C1 segment of cervical spinal cord (tissue), 14 donors: ENCODE measurements at regions not wholly inside any gene's neighbourhood (a gene's known extent, or its start where the extent isn't known, plus 50 kb on each side); places are given as distances from the start of the nearest gene placed in this dataset.
"Not testable (repeated sequence)": the region's sequence is repeated elsewhere in the genome, so short reads cannot be mapped to it uniquely, and the experiment has no call there.

ENCODE experiments used
- DNase-seq, 14 donors: peaks; one replicate each; lab custom pipeline; 2025; lab: John Stamatoyannopoulos, UW

- no peak for DNase-seq
Observed at GRCh38 chr13:31517599-31517998, 221.7 kb upstream of the RXFP2 start.

DNA sequence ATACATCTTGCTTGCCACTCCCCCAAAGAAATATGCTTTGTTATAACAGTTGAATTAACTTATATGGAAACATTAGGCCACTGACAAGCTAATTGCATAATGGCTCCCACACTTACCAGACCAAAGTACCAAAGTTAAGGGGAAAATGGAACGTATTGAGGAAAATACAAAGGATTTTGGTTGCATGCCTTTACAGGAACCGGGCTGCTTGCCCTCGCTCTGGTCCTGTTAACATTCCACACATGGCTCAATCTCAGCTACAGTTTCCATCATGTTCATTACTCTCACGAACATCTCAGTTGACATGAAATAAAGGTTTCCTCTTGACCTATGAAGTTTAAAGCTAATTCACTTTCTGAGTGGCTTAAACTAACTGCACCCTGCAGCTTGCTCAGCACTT is 220.7 kb upstream of the RXFP2 start:
- no peak for DNase-seq

DNA sequence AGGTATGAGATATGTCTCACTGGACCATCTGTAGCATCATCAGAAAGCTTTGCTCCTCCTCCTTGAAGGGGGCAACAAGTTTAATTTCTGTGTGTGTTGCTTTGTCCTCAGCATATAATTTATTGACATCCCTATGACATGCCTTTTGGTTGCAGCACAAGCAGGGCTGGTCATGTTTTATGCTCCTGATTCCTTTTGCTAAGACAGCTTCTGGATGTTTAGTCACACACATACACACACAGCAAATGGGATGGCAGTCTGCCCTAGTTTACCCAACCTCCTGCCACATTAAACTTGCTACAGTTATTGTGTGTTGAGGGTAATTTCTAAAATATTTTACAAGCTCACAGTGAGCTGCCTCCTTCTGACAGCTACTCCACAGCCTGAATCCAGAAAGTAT is 217.9 kb upstream of the RXFP2 start:
- DNase-seq = no peak

DNA sequence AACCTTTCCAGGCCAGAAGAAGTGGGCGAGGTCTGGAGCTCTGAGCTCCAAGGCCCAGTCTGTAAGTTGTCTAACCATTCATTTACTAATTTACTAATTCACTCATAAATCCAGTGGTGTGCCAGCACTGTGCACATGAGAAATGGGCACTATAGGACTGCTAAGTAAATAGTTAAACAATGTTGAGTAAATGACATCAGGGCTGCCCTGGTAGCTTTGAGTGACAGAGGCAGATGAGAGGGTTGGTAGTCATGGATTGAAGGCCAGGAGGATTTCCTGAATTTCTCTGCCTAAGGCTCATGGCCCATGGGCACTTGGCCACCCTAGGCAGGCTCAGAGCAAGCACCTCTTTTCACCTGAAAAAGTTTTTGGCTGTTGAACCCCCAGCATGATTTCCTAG is 216.9 kb upstream of the RXFP2 start:
- DNase-seq = no peak

DNA sequence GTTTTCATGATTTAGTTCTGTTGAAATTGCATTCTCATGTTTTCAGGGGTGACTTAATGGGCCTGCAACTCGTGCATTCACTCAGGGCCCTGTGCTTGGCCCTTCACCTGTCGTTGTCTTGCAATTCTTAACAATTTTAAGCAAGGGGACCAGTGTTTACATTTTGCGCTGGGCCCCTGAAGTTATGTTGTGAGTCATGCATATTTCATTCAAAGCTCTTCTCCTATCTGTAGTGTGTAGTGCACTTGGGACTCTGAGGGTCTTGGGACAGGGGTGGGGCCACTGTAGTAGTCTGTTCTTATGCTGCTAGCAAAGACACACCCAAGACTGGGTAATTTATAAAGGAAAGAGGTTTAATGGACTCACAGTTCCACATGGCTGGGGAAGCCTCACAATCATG is 211.2 kb upstream of the RXFP2 start:
- no peak for DNase-seq

- no peak for DNase-seq
Observed at GRCh38 chr13:31528758-31529157, 210.6 kb upstream of the RXFP2 start.

- DNase-seq = no peak
Observed at GRCh38 chr13:31530922-31531321, 208.4 kb upstream of the RXFP2 start.

DNA sequence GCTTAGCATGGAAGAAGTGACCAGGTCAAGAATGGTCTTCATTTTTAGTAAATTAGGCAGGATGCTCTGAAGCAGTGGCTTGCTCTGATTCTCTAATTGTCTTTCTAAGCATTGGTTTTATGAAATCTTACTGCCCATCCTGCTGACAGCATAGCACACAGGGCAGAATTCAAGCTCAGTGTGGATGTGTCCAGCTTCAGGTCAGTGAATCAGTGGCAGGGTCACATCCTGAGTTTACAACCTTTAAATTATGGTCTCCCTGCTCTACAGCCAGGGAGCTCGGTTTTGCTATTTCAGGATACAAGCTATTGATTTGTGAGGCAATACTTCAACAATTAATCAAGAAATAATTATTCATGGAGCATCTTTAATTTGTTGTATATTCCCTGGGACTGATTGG is 202.3 kb upstream of the RXFP2 start:
- DNase-seq = no peak

- no peak for DNase-seq
Observed at GRCh38 chr13:31538067-31539042, 201.0 kb upstream of the RXFP2 start.

DNA sequence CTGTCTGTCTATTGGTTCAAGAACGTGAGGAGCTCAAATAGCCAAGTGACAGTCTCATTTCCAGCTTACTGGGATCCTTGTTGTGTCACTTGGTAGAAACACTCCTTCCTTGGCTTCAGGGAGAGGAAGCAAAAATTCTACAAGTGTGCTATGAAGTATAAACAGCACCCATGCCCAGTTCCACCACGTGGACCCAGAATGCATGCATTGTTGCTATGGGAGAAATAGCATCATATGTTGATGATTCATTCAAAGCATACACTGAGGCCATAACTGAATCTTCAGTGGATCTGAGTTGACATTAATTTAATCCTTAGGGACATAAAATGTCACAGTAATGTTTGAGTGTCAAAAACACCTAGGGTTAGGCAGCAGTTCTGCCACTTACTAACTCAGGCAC is 199.0 kb upstream of the RXFP2 start:
- no peak for DNase-seq

GRCh38 chr13:31543190-31543589 is 196.1 kb upstream of the RXFP2 start:
- no peak for DNase-seq

- no peak for DNase-seq
Observed at GRCh38 chr13:31545616-31546015, 193.7 kb upstream of the RXFP2 start.

GRCh38 chr13:31556376-31556775 is 182.9 kb upstream of the RXFP2 start:
- DNase-seq = no peak

DNA sequence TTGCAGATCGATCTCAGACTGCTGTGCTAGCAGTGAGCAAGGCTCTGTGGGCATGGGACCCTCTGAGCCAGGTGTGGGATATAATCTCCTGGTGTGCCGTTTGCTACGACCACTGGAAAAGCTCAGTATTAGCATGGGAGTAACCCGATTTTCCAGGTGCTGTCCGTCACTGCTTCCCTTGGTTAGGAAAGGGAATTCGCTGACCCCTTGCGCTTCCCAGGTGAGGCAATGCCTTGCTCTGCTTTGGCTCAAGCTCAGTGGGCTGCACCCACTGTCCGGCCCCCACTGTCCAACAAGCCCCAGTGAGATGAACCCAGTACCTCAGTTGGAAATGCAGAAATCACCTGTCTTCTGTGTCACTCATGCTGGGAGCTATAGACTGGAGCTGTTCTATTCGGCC is 155.1 kb upstream of the RXFP2 start:
- DNase-seq = not testable (repeated sequence)

DNA sequence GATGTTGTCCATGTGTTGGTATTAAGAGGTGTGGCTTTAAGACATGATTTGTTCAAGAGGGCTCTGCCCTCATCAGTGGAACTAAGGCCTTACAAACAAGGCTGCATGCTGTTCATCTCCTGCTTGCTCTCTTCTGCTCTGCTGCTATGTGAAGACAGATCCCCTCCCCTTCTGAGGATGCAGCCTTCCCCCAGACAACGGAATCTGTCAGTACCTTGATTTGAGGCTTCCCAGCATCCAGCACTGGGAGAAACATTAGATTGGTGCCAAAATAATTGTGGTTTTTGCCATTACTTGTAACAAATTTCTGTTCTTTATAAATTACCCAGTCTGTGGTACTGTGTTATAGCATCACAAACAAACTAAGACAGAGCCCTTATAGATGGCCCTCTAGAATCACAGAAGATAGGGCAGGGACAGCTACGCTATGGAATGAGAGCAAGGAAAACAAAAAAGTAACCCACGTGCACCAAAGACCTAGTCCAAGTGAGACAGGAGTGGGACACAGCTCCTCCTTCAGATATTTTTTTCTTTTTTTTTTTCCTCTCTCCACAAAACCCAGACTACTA is 151.5 kb upstream of the RXFP2 start:
- DNase-seq = no peak

- no peak for DNase-seq
Observed at GRCh38 chr13:31588316-31588715, 151.0 kb upstream of the RXFP2 start.

GRCh38 chr13:31588893-31589292 is 150.4 kb upstream of the RXFP2 start:
- DNase-seq = no peak

DNA sequence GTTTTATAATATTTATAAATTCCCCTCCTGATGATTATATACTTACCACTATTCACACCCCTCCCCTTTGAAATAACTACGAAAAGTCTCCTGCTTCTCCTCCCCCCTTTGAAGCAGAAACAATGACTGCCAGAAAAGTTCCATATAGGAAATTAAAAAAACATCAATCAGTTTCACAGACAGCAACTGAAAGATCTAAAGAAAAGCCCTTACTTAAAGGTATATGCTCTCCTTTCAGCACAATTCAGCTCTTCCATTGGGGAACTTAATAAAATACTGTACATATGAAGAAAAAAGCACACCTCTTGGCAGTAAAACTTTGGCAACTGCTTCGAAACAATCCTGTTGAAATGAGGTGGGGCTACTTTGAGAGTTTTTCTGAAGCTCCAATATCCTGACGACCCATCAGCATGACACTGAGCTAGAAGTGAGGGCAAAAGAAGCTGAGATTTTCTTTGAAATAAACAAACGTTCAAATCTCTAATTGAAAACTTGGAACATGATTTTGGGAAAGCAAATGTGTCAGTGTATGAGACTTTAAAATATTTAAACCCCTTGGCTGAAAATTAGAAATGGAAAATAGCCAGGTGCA is 147.6 kb upstream of the RXFP2 start:
- DNase-seq = no peak

GRCh38 chr13:31594056-31594455 is 145.3 kb upstream of the RXFP2 start:
- DNase-seq = no peak

GRCh38 chr13:31595563-31595962 is 143.8 kb upstream of the RXFP2 start:
- DNase-seq = no peak

DNA sequence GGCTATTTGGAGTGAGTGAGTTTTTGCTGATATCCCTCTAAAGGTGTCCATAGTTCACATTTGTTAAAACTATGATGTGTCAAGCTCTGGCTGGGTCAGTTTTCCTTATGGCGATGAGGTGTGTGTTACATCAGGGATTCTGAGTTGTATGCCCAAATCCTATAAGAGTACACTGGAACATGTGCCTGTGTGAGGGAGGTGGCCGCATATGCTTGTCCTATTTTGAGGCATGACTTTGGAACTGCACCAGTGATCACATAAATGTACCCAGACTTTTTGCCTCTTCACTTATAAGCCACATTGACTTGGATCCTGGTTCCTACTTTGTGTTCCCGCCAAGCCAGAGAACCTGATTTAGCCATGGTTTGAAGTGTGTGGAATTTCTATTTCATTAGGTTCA is 140.3 kb upstream of the RXFP2 start:
- DNase-seq = no peak

DNA sequence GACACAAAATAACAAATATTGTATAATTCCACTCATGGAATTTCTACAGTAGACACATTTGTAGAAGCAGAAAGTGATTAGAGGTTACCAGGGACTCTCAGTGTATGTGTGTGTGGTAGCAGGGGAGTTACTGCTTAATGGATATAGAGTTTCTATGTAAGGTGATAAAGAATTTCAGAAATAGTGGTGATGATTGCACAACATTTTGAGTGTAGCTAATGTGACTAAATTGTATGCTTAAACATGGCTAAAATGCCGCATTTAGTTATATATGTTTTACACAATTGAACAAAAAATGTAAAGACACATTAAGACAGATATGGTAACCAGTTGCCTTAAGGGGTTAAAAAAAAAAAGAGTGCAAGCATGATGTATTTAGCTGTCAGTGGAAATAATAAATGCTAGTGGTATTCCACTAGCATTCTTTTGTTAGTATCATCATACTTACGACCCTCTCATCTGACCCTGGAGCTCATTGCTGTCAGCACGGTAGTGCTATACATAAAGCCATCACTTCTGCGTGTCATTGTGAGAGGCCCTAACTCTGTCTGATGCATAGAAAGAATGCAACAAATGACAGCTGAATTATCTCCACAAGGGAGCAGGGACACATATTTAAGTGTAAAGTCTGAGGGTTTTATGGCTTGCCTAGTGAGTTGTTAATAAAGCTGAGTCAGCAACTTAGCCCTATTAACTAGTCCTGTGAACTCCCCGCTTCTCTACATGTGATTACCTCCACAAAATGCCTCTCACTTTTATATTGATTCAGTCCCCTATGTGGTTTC is 134.1 kb upstream of the RXFP2 start:
- no peak for DNase-seq
